ENCODE measurements at regions not wholly inside any gene's neighbourhood (a gene's known extent, or its start where the extent isn't known, plus 50 kb on each side); places are given as distances from the start of the nearest gene placed in this dataset.

- TF ChIP-seq CTCF (IDR thresholded peaks at IDR 0.05 in 8 of 11, conservative IDR thresholded peaks at IDR 0.05 in 3 of 11) = no peak
- TF ChIP-seq POLR2A (IDR thresholded peaks at IDR 0.05) = no peak
- no peak for TF ChIP-seq POLR2AphosphoS5 (IDR thresholded peaks at IDR 0.05)
- H3K4me3 ChIP-seq = no peak overlapping the region
- H3K27ac ChIP-seq = no peak overlapping the region
- H3K4me1 ChIP-seq = peaks cover 0 to 5% (median 0%) of the 10 kb centered on the region in 6 donors
- H3K9me3 ChIP-seq = peaks cover 0 to 14% (median 4%) of the 10 kb centered on the region in 8 donors
- intact Hi-C loops (cut with DNase I; ENCODE audit: low total_unique reads) = loop anchor here (5.0 to 10.0 kb wide), 2 partner anchors 275 to 633 kb away; no protein-coding TSS in a partner anchor
- no peaks in the 10 kb centered on the region for H3K36me3 ChIP-seq
- DNase-seq = no peak
- peaks cover 0 to 54% (median 10%) of the 10 kb centered on the region in 7 donors for H3K27me3 ChIP-seq (replicated peaks in 1 of 7)
Measured at GRCh38 chr20:59499863-59500262, 104.5 kb upstream of the PHACTR3 start.

GRCh38 chr20:59508729-59509128 lies 95.6 kb upstream of the PHACTR3 start:
- DNase-seq = no peak
- H3K27ac ChIP-seq = no peak overlapping the region
- H3K9me3 ChIP-seq = no peaks in the 10 kb centered on the region
- intact Hi-C loops (cut with DNase I; ENCODE audit: low total_unique reads) = no loop called here
- H3K4me1 ChIP-seq = no peaks in the 10 kb centered on the region
- WGBS, 5 donors = 43 to 62% (median 55%) methylated on average over 3 of the region's 3 CpGs
- H3K4me3 ChIP-seq = no peak overlapping the region
- H3K36me3 ChIP-seq = no peaks in the 10 kb centered on the region
- TF ChIP-seq POLR2A (IDR thresholded peaks at IDR 0.05) = no peak
- no peak for TF ChIP-seq CTCF (IDR thresholded peaks at IDR 0.05 in 8 of 11, conservative IDR thresholded peaks at IDR 0.05 in 3 of 11)
- no peak for TF ChIP-seq POLR2AphosphoS5 (IDR thresholded peaks at IDR 0.05)
- peaks cover 0 to 13% (median 0%) of the 10 kb centered on the region in 7 donors for H3K27me3 ChIP-seq (replicated peaks in 1 of 7)

- H3K27me3 ChIP-seq (replicated peaks in 1 of 7) = peaks cover 0 to 51% (median 24%) of the 10 kb centered on the region in 7 donors
- 88 to 93% (median 91%) methylated on average over 5 of the region's 5 CpGs for WGBS, 5 donors
- TF ChIP-seq POLR2AphosphoS5 (IDR thresholded peaks at IDR 0.05) (no peak), CTCF (IDR thresholded peaks at IDR 0.05 in 8 of 11, conservative IDR thresholded peaks at IDR 0.05 in 3 of 11) (no peak), POLR2A (IDR thresholded peaks at IDR 0.05) (no peak)
Measured at GRCh38 chr20:59512651-59513050, 91.7 kb upstream of the PHACTR3 start.

DNA sequence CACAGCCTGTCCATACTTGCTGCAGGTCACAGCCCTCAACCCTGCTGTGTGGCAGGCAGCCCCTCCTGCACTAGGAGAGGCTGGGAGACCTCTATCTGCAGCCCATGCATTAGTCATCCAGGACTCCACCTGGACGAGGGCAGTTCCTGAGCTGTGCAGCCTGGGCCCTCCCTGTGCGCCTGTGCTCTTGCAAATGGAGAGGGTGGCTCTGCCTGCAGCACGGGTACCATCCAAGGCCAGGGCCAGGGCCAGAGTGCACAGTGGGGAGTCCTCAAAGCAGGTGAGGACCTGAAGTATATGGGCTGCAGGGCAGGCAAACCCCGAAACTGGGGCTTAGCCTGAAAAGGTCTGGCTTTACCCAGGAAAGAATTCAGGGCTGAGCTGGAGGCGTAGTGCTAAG lies 89.8 kb upstream of the PHACTR3 start:
- H3K36me3 ChIP-seq = no peaks in the 10 kb centered on the region
- WGBS, 5 donors = 59 to 74% (median 71%) methylated on average over 5 of the region's 5 CpGs
- peaks cover 0 to 9% (median 0%) of the 10 kb centered on the region in 6 donors for H3K4me1 ChIP-seq
- intact Hi-C loops (cut with DNase I; ENCODE audit: low total_unique reads) = no loop called here
- no peak overlapping the region for H3K4me3 ChIP-seq
- H3K9me3 ChIP-seq = no peaks in the 10 kb centered on the region
- DNase-seq = no peak
- H3K27me3 ChIP-seq (replicated peaks in 1 of 7) = peaks cover 0 to 69% (median 25%) of the 10 kb centered on the region in 7 donors
- H3K27ac ChIP-seq = no peak overlapping the region
- no peak for TF ChIP-seq POLR2A (IDR thresholded peaks at IDR 0.05)
- TF ChIP-seq POLR2AphosphoS5 (IDR thresholded peaks at IDR 0.05) = no peak
- TF ChIP-seq CTCF (IDR thresholded peaks at IDR 0.05 in 8 of 11, conservative IDR thresholded peaks at IDR 0.05 in 3 of 11) = no peak

More at GRCh38 chr20:59512651-59513050, 91.7 kb upstream of the PHACTR3 start:
- no peak for DNase-seq
- Histone ChIP-seq H3K4me3 (no peak overlapping the region), H3K4me1 (peaks cover 0 to 9% (median 0%) of the 10 kb centered on the region in 6 donors), H3K9me3 (no peaks in the 10 kb centered on the region), H3K27ac (no peak overlapping the region), H3K36me3 (no peaks in the 10 kb centered on the region)
- intact Hi-C loops (cut with DNase I; ENCODE audit: low total_unique reads) = no loop called here
